HS-27A (cell line): ENCODE measurements at regions not wholly inside any gene's neighbourhood (a gene's known extent, or its start where the extent isn't known, plus 50 kb on each side); places are given as distances from the start of the nearest gene placed in this dataset.
"Not testable (repeated sequence)": the region's sequence is repeated elsewhere in the genome, so short reads cannot be mapped to it uniquely, and the experiment has no call there.

Source experiments
- DNase-seq: peaks from one replicate; pipeline ENCODE4 v3.0.0-alpha.2; 2012; ENCODE audit warnings: low read depth, missing footprints

DNA sequence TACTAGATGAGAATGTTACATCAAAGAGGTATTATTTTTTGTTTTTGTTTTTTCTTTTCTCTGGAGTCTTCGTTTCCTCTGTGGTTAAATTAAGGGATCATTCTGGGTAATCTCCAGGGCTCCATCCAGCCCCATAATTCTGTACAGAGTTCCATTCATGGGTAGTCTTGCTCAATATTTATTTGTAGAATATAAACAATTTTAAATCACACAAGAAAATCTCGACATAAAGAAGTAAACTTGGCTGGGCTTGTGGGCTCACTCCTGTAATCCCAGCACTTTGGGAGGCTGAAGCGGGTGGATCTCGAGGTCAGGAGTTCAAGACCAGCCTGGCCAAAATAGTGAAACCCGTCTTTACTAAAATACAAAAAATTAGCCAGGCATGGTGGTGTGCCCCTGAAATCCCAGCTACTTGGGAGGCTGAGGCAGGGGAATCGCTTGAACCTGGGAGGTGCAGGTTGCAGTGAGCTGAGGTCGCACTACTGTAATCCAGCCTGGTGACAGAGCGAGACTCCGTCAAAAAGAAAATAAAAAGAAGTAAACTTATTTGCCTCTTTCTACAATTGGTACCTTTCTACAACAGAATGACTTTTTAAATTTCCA, 166.8 kb upstream of the TGFBR2 start:
- no peak for DNase-seq

DNA sequence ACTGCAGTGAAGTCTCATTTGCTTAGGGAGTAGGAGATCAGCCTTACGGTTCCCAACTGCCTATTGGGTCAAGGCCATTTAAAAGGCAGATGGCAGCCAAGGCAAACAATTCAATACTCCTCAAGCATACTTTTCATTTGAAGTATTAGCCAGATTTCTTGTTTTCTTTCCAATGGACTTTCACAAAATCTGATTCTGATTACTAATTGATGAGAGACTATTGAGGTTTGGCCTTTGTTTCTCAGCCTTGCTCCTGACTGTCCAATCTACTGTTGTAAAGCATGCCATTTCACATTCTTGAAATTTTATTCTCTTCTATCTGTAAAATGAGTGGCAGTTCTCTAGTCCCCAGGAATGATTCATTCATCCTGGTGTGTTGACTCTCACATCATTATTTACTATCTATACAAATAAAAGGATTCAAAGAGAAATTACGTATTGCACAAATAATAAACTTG, 166.2 kb upstream of the TGFBR2 start:
- peak; percentile 64 for DNase-seq

GRCh38 chr3:30440880-30441279, 165.5 kb upstream of the TGFBR2 start:
- DNase-seq, result no peak

DNA sequence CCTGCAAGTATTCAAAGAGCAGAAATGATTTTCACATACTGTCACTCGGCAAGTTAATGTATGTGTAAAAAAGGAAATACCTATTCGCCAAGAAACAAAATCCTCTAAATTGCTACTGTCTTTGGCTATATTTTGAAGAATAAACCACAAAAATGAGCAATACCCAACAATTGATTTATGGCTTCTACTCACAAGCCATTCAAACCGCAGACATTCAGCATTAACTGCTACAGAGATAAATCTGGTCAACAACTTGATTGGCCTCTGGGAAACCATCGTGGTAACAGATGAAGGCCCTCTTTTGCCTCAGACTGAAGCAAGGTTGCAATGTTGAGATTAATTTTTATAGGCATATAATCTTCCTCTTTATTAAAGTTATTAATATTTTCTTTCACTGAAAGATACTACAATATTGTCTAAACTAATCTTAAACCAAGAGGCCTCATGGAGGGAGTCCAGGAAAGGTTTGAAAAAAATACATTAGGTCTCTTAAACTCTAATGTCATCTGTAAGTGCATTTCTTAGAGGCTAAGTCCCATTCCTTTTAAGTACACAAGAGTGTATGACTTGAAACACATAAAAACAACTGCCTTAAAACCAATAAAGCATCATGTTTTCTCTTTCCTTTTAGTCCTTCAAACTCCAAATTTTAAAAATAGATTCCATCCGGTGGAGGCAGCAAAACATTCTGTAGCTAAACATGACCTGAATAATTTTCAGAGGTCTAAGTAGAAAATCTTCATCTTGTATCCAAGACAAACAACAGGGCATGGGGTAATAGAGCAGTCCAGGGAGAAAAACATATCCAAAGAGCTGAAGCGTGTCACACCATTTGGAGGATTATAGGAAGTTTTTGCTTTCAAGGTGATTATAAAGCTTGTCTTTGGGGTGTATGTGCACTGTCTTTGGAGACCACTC, 162.4 kb upstream of the TGFBR2 start:
- DNase-seq, result no peak

DNA sequence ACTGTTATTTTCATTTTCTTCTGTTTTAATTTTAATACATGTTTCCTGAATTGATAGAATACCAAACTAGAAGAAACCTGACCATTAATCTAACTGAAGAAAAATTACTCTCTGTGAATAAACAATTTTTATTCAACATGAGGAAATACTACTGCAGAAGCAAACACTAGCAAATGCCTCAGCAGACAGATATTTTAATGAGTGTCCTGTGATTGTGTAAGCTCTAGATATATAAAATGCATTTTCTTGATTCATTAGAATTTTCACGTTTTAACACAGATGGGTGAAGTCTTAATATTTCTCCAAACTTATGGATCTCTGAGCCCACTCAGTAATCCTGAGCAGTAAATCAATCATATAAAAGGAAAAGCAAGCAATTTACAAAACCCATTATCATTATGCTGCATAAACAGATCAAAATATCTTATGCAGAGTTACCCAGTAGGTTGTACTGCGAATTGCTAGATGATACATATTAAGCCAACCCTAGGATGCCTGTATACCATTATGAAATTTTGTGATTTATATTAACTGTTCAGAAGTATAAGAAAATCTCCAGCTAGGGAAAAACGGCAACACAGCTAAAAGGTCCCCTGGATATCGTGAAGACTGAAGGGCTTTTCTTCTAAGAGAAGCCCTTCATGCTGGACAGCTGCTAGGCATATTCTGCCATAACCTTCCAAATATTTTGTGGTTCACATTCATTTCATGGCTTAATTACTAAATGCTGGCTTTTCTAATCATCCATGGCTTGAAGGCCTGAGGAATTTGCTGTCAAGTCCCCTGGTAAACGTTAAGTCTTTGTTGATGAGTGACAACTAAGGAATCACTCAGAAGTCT, 157.7 kb upstream of the TGFBR2 start:
- no peak for DNase-seq

DNA sequence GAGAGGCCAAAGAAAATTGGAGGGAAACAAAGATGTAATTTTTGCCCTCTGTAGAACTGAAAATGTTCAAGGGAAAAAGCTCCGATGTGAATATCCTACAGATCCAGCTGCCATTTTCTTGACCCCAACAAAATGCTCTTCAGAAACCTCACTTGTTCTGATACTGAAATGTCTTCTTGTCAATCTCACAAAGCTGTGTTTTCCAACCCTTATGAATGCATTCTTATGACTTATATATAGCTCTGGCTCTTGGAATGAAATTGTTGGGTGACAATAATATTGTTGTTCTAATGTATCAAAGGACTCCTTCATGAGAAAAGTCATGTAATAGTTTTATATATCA, 157.1 kb upstream of the TGFBR2 start:
- DNase-seq, result no peak

GRCh38 chr3:30452446-30452845, 154.0 kb upstream of the TGFBR2 start:
- no peak for DNase-seq

DNA sequence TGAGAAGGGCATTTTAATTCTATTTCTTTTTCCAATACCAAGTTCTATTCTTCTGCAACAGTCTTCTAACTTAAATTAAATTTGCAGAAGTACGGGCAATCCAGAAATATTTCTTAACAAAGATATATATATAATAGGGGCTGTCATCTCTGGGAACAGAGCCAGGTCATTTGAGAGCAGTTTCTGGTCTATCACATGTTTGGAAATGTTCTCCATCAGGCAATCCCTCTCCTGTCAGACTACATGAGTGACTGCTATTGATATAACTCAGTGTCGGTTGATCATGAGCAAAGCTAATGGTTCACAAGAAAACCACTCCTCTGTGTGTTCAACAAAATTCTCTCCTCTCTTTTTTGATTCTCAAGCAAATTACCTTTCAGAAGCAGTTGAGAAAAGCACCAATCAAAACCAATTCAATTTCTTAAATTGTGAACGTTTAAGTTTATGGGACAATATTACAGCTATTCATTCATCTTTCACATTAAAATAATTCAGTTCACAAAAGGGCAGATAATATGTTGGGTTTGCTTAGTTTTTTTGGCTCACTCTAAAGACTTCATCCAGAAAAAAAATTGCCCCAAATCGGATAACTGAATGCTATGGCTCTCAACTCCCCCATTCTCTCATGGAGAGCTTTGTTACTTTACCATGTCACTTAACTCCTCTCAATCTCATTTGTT, 152.9 kb upstream of the TGFBR2 start:
- no peak for DNase-seq

- no peak for DNase-seq
Observed at GRCh38 chr3:30454636-30455035, 151.8 kb upstream of the TGFBR2 start.

GRCh38 chr3:30455112-30455511, 151.3 kb upstream of the TGFBR2 start:
- DNase-seq, result not testable (repeated sequence)

DNA sequence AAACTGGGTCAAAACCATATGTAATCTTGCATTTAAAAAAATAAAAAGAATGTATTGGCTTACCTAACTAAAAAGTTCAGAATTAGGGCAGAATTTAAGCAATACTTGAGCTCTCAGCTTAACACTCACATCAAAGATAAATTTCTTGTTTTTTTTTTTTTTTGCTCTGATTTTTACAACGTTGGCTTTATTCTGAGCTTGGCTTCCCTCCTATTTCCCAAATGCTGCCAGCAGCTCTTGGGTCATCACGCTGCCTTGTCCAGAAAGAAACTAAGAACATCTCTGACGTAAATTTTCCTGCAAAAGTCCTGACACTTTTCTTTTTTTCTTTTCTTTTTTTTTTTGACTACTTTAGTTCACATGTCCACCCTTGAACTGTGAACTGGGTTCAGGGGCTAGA, 150.6 kb upstream of the TGFBR2 start:
- DNase-seq, result no peak

GRCh38 chr3:30456264-30456663, 150.1 kb upstream of the TGFBR2 start:
- DNase-seq, result no peak

DNA sequence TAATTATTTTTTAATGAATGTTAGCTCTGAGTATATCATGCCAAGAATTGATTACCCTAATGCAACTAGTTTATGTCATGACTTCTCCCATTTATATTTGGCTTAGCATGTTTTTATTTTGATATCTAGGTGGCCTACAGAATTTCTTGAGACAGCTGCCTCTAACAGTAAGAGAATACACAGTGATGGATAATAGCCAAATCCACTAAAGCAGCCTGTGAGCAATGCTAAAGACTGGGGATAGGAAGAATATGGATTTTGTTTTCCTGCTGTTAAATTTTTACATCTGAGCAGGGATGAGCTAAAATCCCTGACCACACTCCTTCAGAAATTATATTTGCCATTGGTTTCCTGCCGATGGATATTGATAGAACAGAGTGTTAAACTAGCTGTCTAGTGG, 149.3 kb upstream of the TGFBR2 start:
- DNase-seq, result no peak

DNA sequence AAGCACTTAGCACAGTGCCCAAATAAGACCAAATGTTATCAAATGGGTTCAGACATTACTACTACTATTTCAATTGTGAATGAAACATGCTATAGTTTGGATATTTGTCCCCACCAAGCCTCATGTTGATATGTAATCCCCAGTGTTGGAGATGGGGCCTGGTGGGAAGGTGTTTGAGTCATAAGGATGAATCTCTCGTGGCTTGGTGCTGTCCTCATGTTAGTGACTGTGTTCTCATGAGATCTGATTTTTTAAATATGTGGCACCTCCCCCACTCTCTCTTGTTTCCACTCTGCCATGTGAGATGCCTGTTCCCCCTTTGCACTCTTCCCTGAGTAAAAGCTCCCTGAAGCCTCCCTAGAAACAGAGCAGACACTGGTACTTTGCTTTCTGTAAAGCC, 148.7 kb upstream of the TGFBR2 start:
- DNase-seq, result no peak

- no peak for DNase-seq
Observed at GRCh38 chr3:30458376-30459171, 147.8 kb upstream of the TGFBR2 start.

DNA sequence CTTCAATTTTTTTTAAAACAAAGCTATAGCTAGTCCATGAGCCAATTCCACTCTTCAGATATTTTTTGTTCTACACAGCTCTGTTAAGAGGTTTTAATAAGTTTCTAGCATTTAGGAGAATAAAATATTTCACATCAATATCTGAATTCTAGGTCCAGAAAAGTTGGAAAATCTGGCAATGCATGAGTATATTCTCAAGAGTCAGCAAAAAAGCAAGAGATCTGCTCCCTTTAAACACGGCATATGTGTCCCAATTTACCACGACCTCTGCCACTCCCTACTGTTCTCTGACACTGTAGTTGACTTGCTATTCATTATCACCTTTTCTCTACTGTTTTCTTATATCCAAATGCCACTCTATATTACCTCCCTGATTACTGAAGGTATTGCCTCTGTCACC, 145.1 kb upstream of the TGFBR2 start:
- DNase-seq, result no peak

- no peak for DNase-seq
Observed at GRCh38 chr3:30462721-30463470, 143.5 kb upstream of the TGFBR2 start.

GRCh38 chr3:30464381-30464780, 142.0 kb upstream of the TGFBR2 start:
- DNase-seq, result no peak

DNA sequence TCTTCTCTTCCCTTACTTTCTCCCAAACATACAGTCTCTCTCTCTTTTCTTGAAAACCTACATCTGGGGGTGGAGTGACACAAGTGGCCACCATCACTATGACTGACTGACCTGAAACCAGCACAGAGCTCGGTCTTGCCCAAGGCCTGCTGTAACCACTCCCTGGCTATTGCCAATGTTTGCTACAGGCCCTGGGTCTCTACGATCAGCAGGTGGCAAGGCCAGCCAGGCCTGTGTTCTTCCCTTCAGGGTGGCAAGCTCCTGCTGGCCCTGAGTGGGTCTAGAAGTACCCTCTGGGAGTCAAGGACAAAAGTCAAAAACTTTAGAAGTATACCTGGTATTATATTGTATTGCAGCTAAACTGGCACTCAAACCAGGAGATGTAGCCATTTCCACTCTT, 140.9 kb upstream of the TGFBR2 start:
- no peak for DNase-seq

- no peak for DNase-seq
Observed at GRCh38 chr3:30467596-30468238, 138.7 kb upstream of the TGFBR2 start.
